HG03558 (cell line): ENCODE measurements at regions not wholly inside any gene's neighbourhood (a gene's known extent, or its start where the extent isn't known, plus 50 kb on each side); places are given as distances from the start of the nearest gene placed in this dataset.
"Not testable (repeated sequence)": the region's sequence is repeated elsewhere in the genome, so short reads cannot be mapped to it uniquely, and the experiment has no call there.

ENCODE experiments used
- ATAC-seq: cut with Tn5 transposase; IDR thresholded peaks from one replicate; pipeline ENCODE4 v1.9.1; 2021; ENCODE audit warnings: moderate number of reproducible peaks; ENCODE audit not compliant: unreplicated experiment; ENCODE audit errors: extremely low read depth

GRCh38 chrX:73964579-73964978, 112.1 kb upstream of the XIST start:
- no peak for ATAC-seq

GRCh38 chrX:73963682-73964081, 111.2 kb upstream of the XIST start:
- no peak for ATAC-seq

DNA sequence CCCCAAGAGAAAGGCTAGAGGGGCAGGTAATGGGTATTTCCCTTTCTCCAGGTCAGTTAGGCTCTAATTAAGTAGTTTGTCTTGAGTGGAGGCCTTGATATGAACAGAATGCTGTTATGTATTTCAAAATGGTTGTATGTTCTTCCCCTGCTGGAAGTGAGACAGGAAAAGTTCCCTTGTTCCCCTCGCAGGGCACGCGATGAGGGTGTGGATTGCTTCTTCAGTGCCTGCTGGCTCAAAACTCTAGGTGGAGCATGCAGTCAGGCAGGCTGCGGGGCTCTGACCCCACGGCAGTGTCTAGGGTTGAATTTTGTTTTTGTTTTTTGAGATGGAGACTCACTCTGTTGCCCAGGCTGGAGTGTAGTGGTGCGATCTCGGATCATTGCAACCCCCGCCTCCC, 110.4 kb upstream of the XIST start:
- ATAC-seq = no peak

GRCh38 chrX:73961867-73962266, 109.4 kb upstream of the XIST start:
- ATAC-seq = not testable (repeated sequence)

GRCh38 chrX:73944563-73944908, 92.0 kb upstream of the XIST start:
- ATAC-seq = no peak

GRCh38 chrX:73943693-73944562, 91.4 kb upstream of the XIST start:
- ATAC-seq = peak; percentile 97

GRCh38 chrX:73940893-73941470, 88.5 kb upstream of the XIST start:
- no peak for ATAC-seq

GRCh38 chrX:73937843-73938242, 85.3 kb upstream of the XIST start:
- not testable (repeated sequence) for ATAC-seq

DNA sequence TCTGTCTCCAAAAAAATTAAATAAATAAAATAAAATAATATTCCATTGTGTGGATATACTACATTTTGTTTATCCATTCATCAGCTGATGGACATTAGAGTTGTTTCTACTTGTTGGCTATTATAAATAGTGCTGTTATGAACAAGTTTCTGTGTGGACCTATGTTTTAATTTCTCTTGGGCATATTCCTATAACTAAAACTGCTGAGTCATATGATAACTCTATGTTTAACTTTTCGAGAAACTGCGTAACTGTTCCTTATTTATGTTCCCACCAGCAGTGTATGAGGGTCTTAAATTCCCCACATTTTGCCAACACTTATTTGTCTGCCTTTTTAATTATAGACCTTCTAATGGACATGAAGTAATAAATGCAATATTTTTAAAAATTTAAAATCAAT, 80.0 kb upstream of the XIST start:
- ATAC-seq = no peak

DNA sequence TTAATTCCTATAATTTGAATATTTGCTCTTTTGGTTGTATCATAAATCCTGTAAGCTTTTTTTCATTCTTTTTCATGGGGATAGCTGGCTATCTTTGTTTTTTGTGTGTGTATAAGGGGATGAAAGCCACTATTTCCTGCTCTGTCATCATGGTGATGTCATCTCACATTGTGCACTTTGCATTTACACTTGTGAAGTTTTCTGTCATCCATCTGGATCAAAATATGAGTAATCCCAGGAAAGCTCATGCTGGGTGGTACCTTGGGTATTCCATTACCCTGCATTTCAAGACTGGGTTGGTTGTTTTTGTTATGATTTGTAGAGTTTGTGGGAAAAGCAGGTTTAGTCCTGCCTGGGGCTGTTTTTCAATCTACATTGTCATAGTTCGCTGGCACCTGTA, 77.8 kb upstream of the XIST start:
- ATAC-seq = no peak

- no peak for ATAC-seq
Observed at GRCh38 chrX:73922856-73923455, 70.4 kb upstream of the XIST start.

GRCh38 chrX:73916931-73917667, 64.6 kb upstream of the XIST start:
- no peak for ATAC-seq

DNA sequence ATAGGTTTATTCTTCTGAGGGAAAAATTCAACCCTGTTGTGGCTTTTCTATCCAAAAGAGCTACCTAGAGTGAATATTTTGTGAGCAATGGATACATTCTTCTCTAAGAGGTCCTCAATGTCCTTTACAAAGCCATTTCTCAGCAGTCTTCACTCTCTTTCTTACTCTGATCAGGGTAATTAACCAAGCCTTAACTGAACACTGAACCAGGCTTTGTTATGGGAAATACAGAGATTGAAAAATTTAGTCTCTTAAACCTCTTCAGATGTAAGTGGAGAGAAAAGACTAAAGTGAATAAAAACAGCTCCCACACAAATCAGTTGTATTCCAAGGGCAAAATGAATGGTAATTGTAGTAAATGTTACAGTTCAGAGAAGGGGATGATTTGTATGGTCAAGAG, 64.0 kb upstream of the XIST start:
- no peak for ATAC-seq

DNA sequence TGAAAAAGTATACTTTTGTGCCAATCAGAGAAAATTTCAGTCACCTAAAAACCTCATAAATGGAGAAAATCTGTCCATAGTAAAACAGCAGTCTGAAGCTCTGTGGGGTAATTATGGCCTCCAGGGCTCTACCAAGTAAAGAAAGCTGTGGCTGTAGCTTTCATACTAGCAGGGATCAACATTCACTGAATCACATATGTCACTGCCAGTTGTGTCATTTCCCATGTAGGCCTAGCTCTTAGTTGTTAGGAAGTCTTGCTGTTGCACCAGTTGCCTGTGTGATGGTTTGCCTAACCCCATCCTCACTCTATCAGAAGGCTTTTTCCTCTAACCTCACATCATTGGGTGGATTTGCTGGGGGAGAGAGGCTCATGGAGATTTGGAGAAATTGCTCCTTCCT, 62.3 kb upstream of the XIST start:
- not testable (repeated sequence) for ATAC-seq

DNA sequence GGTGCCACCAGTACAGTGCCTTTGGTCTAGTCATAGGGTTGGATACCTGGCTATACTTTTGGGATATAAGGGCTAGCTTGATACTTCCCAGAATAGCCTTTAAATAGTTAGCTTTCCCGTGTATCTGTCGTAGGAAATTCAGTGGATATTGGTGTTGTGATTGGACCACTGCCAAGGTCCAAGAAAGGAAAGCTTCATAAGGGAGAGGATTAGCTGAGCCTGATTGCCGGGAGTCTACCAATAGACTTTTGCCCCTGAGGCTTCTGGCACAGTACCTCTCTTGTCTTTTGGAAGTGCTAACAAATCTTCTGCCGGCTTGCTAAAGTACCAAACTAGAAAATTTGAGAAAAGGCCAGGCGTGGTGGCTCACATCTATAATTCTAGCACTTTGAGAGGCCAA, 61.1 kb upstream of the XIST start:
- ATAC-seq = no peak

DNA sequence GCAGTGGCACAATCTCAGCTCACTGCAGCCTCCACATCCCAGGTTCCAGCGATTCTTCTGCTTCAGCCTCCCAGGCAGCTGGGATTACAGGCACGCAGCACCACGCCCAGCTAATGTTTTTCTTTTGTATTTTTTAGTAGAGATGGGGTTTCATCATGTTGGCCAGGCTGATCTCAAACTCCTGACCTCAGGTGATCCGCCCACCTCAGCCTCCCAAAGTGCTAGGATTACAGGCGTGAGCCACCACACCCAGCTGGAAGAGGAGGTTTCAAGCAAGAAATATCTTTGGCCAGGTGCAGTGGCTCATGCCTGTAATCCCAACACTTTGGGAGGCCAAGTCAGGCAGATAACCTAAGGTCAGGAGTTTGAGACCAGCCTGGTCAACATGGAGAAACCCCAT, 59.4 kb upstream of the XIST start:
- not testable (repeated sequence) for ATAC-seq

GRCh38 chrX:73905749-73906374, 53.3 kb upstream of the XIST start:
- ATAC-seq = not testable (repeated sequence)

DNA sequence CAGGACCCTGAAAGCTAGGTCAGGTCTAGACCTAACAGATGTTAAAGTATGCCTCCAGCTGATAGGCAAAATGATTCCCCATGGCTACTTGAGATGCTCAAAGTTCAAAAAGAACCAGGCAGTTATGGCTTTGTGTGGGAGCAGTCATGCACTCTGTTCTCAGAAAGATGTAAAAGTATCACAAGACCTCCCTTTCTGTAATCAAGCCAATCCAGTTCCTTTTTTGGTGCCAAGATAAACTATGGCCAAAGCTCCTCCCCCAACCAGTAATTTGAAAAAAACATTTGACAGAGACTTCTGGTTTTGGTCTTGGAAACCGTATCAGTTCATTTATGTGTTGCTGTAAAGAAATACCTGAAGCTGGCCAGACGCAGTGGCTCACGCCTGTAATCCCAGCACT, 51.4 kb upstream of the XIST start:
- ATAC-seq = no peak
